ENCODE measurements at regions not wholly inside any gene's neighbourhood (a gene's known extent, or its start where the extent isn't known, plus 50 kb on each side); places are given as distances from the start of the nearest gene placed in this dataset.

- TF ChIP-seq, protein P1, sequence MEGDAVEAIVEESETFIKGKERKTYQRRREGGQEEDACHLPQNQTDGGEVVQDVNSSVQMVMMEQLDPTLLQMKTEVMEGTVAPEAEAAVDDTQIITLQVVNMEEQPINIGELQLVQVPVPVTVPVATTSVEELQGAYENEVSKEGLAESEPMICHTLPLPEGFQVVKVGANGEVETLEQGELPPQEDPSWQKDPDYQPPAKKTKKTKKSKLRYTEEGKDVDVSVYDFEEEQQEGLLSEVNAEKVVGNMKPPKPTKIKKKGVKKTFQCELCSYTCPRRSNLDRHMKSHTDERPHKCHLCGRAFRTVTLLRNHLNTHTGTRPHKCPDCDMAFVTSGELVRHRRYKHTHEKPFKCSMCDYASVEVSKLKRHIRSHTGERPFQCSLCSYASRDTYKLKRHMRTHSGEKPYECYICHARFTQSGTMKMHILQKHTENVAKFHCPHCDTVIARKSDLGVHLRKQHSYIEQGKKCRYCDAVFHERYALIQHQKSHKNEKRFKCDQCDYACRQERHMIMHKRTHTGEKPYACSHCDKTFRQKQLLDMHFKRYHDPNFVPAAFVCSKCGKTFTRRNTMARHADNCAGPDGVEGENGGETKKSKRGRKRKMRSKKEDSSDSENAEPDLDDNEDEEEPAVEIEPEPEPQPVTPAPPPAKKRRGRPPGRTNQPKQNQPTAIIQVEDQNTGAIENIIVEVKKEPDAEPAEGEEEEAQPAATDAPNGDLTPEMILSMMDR (IDR thresholded peaks at IDR 0.05) = no peak
- TF ChIP-seq POLR2A (IDR thresholded peaks at IDR 0.05) = no peak
Measured at GRCh38 chr11:134676516-134677287, 264.7 kb upstream of the B3GAT1 start.

Measured in adrenal gland (tissue), 5 donors.